ENCODE measurements at regions not wholly inside any gene's neighbourhood (a gene's known extent, or its start where the extent isn't known, plus 50 kb on each side); places are given as distances from the start of the nearest gene placed in this dataset.

DNA sequence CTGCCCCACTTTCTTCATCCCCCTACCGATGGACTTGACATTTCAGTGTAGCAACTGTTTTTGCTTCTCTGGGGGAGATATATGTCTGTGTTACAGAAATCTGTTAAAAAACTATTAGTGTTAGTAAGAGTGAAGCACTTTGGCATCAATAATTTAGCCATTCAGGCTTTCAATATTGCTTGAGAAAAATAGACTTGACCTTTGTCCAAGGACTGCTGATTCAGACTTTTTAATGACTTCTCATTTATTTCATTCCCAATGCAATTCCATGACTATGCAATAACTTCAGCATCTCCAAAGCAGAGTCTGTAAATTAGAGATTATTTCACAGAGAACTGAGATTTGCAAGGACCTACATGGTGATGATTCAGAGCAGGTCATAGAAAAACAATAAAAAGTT lies 104.1 kb upstream of the SPEF2 start:
- intact Hi-C loops (cut with DNase I), result no loop called here

DNA sequence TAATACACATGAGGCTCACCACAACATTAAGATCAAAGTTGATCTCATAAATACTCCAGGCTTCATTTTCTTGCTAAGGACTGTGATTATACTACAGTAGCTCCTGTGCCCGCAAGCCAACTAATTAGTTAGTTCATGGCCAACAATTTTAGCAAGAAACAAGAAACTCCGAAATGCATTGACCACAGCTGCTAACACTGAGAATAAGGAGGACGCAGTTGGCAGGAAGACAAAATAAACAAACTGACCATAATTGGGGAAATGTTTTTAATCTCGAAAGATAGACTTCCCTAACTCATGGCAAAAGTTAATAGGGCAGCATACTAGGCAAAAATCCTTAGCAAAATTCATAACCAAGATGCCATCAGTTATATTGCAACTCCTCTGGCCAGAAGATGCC lies 115.5 kb upstream of the SPEF2 start:
- H3K4me1 ChIP-seq, result no peaks in the 10 kb centered on the region
- TF ChIP-seq, protein P1, sequence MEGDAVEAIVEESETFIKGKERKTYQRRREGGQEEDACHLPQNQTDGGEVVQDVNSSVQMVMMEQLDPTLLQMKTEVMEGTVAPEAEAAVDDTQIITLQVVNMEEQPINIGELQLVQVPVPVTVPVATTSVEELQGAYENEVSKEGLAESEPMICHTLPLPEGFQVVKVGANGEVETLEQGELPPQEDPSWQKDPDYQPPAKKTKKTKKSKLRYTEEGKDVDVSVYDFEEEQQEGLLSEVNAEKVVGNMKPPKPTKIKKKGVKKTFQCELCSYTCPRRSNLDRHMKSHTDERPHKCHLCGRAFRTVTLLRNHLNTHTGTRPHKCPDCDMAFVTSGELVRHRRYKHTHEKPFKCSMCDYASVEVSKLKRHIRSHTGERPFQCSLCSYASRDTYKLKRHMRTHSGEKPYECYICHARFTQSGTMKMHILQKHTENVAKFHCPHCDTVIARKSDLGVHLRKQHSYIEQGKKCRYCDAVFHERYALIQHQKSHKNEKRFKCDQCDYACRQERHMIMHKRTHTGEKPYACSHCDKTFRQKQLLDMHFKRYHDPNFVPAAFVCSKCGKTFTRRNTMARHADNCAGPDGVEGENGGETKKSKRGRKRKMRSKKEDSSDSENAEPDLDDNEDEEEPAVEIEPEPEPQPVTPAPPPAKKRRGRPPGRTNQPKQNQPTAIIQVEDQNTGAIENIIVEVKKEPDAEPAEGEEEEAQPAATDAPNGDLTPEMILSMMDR (IDR thresholded peaks at IDR 0.05), result no peak
- no peaks in the 10 kb centered on the region for H3K27me3 ChIP-seq (ENCODE audit: low read depth)
- no peaks in the 10 kb centered on the region for H3K36me3 ChIP-seq
- H3K9me3 ChIP-seq, result peaks cover 19% of the 10 kb centered on the region
- intact Hi-C loops (cut with DNase I), result no loop called here
- DNase-seq (no peak), ATAC-seq (no peak)
- H3K27ac ChIP-seq, result no peak overlapping the region
- no peak overlapping the region for H3K4me3 ChIP-seq

More for the DNA sequence above, 104.1 kb upstream of the SPEF2 start:
- Histone ChIP-seq H3K27me3 (ENCODE audit: low read depth) (no peaks in the 10 kb centered on the region), H3K9me3 (no peaks in the 10 kb centered on the region), H3K4me1 (no peaks in the 10 kb centered on the region), H3K4me3 (no peak overlapping the region), H3K27ac (no peak overlapping the region), H3K36me3 (no peaks in the 10 kb centered on the region)
- TF ChIP-seq, protein P1 (IDR thresholded peaks at IDR 0.05), result no peak
- no peak for DNase-seq
- ATAC-seq, result no peak

DNA sequence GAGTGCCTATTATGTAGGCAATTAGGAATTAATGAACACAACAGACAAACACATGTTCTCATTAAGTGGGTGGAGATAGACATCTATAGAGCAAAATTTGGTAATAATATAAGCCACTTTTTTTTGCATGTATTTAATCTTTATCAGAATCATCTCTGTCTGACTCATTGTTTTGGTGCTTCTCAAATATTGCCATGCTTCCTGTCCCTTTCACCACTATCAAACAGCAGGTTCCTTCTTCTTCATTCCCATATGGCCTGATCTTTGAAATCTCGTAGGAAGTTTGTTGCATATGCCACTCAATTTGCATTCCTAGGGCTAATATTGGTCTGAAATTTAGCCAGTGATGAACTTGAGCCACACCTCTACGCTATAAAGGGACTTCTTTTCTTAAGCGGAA lies 128.9 kb upstream of the SPEF2 start:
- H3K4me3 ChIP-seq, result no peak overlapping the region
- H3K9me3 ChIP-seq, result no peaks in the 10 kb centered on the region
- TF ChIP-seq, protein P1 (IDR thresholded peaks at IDR 0.05), result no peak
- H3K4me1 ChIP-seq, result peaks cover 5% of the 10 kb centered on the region
- H3K27ac ChIP-seq, result no peak overlapping the region
- ATAC-seq (no peak), DNase-seq (no peak)
- H3K36me3 ChIP-seq, result no peaks in the 10 kb centered on the region
- intact Hi-C loops (cut with DNase I), result no loop called here
- no peaks in the 10 kb centered on the region for H3K27me3 ChIP-seq (ENCODE audit: low read depth)

DNA sequence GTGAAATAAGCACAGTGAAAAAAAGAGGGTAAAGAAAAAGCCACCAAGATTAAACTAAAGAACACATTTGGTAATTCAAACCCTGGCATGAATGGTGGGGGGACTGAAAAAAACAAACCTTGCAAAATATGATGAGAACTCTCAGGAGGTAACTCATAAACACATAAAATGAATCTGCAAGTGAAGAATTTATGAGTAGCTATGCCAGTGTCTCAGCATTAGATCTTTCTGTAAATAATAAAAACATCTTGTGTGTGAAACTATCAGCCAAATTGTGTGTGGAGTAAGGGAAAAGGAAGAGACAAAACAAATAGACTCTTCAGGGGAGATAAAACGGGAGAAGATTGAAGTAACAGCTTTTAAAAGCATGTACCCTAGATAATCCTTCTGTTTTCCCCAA lies 129.6 kb upstream of the SPEF2 start:
- H3K4me1 ChIP-seq, result peaks cover 13% of the 10 kb centered on the region
- DNase-seq (no peak), ATAC-seq (no peak)

DNA sequence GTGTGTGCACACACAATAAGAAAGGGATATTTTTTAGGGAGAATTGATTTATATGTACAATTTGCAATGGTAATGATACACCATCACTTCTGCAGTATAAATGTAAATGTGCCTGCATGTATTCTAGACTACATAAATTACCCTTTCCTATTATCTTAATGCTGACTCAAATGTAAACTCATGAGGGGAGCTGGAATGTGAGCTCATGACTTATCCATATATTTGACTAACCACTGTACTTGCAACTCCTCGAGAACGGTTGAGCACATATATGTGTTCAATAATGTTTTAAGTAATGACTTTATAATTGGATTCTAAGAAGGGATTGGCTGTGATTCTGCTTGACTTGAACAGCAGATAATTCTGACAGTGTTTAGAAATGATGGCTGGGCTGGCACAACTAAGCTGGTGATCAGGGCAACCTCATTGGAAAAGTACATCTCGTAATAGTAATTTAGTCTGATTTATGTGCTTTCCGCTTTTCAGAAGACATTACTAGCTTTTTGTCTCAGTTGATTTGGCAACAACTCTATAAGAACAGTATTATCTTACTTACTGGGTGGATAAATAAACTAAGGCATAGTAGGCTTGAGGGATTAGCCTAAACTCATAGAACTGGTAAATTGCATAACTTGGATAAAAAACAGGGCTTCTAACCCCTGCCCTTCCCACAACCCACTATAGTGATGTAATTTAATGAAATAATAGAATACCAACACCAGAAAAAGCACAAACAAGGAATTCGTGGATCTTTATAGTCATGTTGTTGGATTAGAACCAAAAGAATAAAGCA lies 130.2 kb upstream of the SPEF2 start:
- peaks cover 19% of the 10 kb centered on the region for H3K4me1 ChIP-seq
- no peaks in the 10 kb centered on the region for H3K27me3 ChIP-seq (ENCODE audit: low read depth)
- no peak overlapping the region for H3K27ac ChIP-seq
- H3K4me3 ChIP-seq, result no peak overlapping the region
- H3K36me3 ChIP-seq, result no peaks in the 10 kb centered on the region
- H3K9me3 ChIP-seq, result no peaks in the 10 kb centered on the region
- ATAC-seq (no peak), DNase-seq (no peak)
- TF ChIP-seq, protein P1 (IDR thresholded peaks at IDR 0.05), result no peak
- intact Hi-C loops (cut with DNase I), result no loop called here

More for the DNA sequence above, 129.6 kb upstream of the SPEF2 start:
- no peaks in the 10 kb centered on the region for H3K36me3 ChIP-seq
- intact Hi-C loops (cut with DNase I), result no loop called here
- H3K27ac ChIP-seq, result no peak overlapping the region
- H3K4me3 ChIP-seq, result no peak overlapping the region
- TF ChIP-seq, protein P1 (IDR thresholded peaks at IDR 0.05), result no peak
- no peaks in the 10 kb centered on the region for H3K27me3 ChIP-seq (ENCODE audit: low read depth)
- H3K9me3 ChIP-seq, result no peaks in the 10 kb centered on the region

Data from lower lobe of right lung (tissue), 2 donors.